GM19324 (cell line): ENCODE measurements at regions not wholly inside any gene's neighbourhood (a gene's known extent, or its start where the extent isn't known, plus 50 kb on each side); places are given as distances from the start of the nearest gene placed in this dataset.

Experiments used
- ATAC-seq: cut with Tn5 transposase; IDR thresholded peaks from one replicate; pipeline ENCODE4 v1.9.1; 2021; ENCODE audit warnings: mild to moderate bottlenecking, moderate library complexity; ENCODE audit not compliant: unreplicated experiment, low FRiP score

DNA sequence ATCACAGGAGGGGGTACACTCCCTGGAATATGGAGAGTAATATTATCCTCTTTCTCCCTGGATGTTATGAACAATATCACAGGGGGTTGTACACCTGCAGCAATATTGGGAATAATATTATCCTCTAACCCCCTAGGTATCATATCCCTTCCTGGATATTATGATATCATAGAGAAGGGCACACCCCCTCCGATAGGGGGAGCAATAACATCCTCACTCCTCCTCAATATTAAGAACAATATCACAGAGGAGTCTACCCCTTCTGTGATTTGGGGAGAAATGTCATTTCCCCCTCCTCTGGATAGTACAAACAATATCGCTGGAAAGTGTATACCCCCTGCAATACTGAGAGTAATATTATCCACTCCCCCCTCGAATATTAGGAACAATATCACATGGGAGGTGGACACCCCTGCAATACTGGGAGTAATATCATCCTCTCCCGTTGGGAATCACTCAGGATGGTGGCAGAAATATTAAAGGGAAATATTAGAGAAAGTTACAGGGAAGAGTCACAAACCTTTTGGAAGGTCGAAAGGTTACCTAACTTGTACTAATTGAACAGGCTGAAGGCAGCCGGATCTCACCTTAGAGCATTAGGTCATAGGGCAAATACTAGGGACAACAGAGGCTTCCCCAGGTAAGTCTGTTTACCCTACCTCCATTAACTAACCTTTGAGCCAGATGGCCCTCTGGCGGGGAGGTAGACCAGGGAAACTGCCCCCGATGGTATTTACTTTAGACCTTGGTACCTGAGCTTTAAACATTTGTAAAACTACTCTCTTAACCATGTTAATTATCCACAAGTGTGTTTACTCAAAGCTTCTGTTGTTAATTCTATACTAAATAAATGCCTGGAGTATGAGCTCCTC lies 57.5 kb upstream of the FREM1 start:
- ATAC-seq, result no peak

- no peak for ATAC-seq
Observed at GRCh38 chr9:14962193-14962882, 52.1 kb upstream of the FREM1 start.

- ATAC-seq, result no peak
Observed at GRCh38 chr9:14961372-14962068, 51.3 kb upstream of the FREM1 start.

DNA sequence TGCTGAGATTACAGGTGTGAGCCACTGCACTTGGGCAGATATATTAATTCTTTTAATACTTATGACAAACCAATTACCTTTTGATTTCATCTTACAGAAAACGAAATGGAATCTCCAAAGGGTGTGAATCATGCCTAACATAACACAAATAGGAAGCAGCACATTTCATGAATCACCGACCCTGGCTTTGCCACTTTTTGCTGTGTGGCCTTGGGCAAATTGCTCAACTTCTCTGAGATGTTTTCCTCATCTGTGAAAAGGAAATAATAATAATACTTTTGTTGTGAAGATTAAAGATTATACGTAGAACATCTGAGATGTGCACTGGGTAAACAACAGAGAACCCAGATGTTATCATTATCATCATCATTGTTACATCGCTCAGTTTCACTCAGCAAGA lies 50.7 kb upstream of the FREM1 start:
- ATAC-seq, result no peak
